HG03378 (cell line): ENCODE measurements at regions not wholly inside any gene's neighbourhood (a gene's known extent, or its start where the extent isn't known, plus 50 kb on each side); places are given as distances from the start of the nearest gene placed in this dataset.

Experiments used
- ATAC-seq: cut with Tn5 transposase; IDR thresholded peaks from one replicate; pipeline ENCODE4 v1.9.1; 2021; ENCODE audit warnings: mild to moderate bottlenecking, moderate library complexity; ENCODE audit not compliant: unreplicated experiment

GRCh38 chr2:103010751-103011150 is 248.9 kb downstream of the TMEM182 start:
- ATAC-seq = no peak

- ATAC-seq = no peak
Observed at GRCh38 chr2:103012590-103012989, 250.8 kb downstream of the TMEM182 start.

GRCh38 chr2:103025056-103025455 is 263.2 kb downstream of the TMEM182 start:
- ATAC-seq = no peak

- no peak for ATAC-seq
Observed at GRCh38 chr2:103028181-103028580, 266.4 kb downstream of the TMEM182 start.
